ENCODE measurements at regions not wholly inside any gene's neighbourhood (a gene's known extent, or its start where the extent isn't known, plus 50 kb on each side); places are given as distances from the start of the nearest gene placed in this dataset.

DNA sequence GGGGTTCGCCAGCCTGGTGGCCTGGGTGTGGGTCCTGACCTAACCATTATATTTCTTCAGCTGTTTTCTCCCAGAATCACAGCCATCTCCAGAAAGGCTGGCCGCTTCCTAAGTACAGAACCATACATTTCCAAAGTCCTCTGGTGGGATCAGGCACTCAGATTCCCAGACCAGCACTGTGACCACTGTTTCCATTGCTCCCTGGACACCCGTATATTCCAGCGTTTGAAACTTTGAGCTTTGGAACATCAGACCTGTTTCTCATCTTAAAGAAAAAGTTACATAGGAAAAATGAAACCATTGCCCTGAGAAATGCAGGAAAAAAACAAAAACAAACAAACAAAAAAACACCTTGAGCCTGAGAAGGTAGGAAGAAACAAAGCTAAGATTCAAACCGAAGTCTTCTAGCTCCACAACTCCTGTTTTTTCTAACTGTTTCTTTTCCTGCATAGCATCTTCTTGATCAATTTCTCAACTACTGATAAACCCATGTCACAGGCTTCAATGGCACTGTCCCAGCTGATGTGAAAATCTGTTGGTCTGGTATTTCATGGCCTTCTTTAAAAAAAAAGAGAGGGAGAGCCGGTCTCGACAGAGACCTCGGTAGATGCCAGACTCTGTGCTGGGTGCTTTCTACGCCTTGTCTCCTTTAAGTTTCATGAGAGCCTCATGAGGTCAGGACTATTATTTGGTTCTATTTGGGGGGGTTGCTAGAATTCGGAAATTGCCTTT, 221.3 kb downstream of the TOMM20 start:
- TF ChIP-seq TAF1 (IDR thresholded peaks at IDR 0.05; ENCODE audit: low read depth), result no peak
- TF ChIP-seq, protein P1, sequence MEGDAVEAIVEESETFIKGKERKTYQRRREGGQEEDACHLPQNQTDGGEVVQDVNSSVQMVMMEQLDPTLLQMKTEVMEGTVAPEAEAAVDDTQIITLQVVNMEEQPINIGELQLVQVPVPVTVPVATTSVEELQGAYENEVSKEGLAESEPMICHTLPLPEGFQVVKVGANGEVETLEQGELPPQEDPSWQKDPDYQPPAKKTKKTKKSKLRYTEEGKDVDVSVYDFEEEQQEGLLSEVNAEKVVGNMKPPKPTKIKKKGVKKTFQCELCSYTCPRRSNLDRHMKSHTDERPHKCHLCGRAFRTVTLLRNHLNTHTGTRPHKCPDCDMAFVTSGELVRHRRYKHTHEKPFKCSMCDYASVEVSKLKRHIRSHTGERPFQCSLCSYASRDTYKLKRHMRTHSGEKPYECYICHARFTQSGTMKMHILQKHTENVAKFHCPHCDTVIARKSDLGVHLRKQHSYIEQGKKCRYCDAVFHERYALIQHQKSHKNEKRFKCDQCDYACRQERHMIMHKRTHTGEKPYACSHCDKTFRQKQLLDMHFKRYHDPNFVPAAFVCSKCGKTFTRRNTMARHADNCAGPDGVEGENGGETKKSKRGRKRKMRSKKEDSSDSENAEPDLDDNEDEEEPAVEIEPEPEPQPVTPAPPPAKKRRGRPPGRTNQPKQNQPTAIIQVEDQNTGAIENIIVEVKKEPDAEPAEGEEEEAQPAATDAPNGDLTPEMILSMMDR (IDR thresholded peaks at IDR 0.05; ENCODE audit: poor library complexity, severe bottlenecking), result no peak
- TF ChIP-seq EZH2 (IDR thresholded peaks at IDR 0.05; ENCODE audit: borderline replicate concordance, insufficient read depth, low read length, poor library complexity, severe bottlenecking), result no peak
- no peak for TF ChIP-seq MXI1 (conservative IDR thresholded peaks at IDR 0.05; ENCODE audit: poor library complexity, severe bottlenecking)

All from neural cell (in vitro differentiated cells).